A549 (cell line): ENCODE measurements at regions not wholly inside any gene's neighbourhood (a gene's known extent, or its start where the extent isn't known, plus 50 kb on each side); places are given as distances from the start of the nearest gene placed in this dataset.

Source experiments
- ATAC-seq, 2 experiments: fragments of 200-7000 bp in 1 of 2; fragments of >200 bp in 1 of 2; cut with Nextera tagmentation in 1 of 2; cut with Tn5 transposase in 1 of 2; 3 replicates each; pipeline versions ENCODE4 v1.8.0 to v1.9.1; 2018 to 2020; ENCODE audit warnings: mild to moderate bottlenecking in 1 of 2, moderate library complexity in 1 of 2
- CTCF ChIA-PET: fragments of 300-600 bp; sonication (Branson Sonifier 250); formaldehyde crosslinking; extraction: SDS; loops from one replicate; lab custom pipeline; 2021; ENCODE audit warnings: antibody characterized with exemption, inconsistent platforms; lab: Yijun Ruan, JAX
- POLR2A ChIA-PET: fragments of 350-600 bp; formaldehyde crosslinking; extraction: SDS; loops from one replicate; lab custom pipeline; 2021; ENCODE audit warnings: antibody characterized with exemption, inconsistent platforms; lab: Yijun Ruan, JAX
- DNase-seq, 2 experiments: peaks; one replicate each; pipeline versions ENCODE4 v3.0.0 to v3.0.0-alpha.2; 2011 to 2016; ENCODE audit warnings: low read depth in 1 of 2, low spot score in 1 of 2
- FAIRE-seq: peaks from 2 replicates; lab custom pipeline; 2011; peaks lifted over from hg19 to GRCh38; lab: Jason Lieb, UNC
- H3K27ac ChIP-seq, 2 experiments: fragments of >200 bp; sonication (Bioruptor Twin); formaldehyde crosslinking; 3 replicates each; pipeline ENCODE4 v1.5.1; 2016 to 2017
- H3K4me1 ChIP-seq: fragments of >200 bp; sonication (Bioruptor Twin); formaldehyde crosslinking; 3 replicates; pipeline ENCODE4 v1.6.1; 2016
- H3K4me2 ChIP-seq: fragments of >200 bp; sonication (Bioruptor Twin); formaldehyde crosslinking; 3 replicates; pipeline ENCODE4 v1.6.1; 2016
- H3K4me3 ChIP-seq: fragments of >200 bp; sonication (Bioruptor Twin); formaldehyde crosslinking; 3 replicates; pipeline ENCODE4 v1.5.1; 2016
- H3K9me3 ChIP-seq: fragments of >200 bp; sonication (Bioruptor Twin); formaldehyde crosslinking; 3 replicates; pipeline ENCODE4 v1.6.1; 2016
- CBX8 ChIP-seq: fragments of 200-600 bp; sonication (generic); IDR thresholded peaks from 2 replicates; pipeline ENCODE4 v1.6.1; 2016
- CHD4 ChIP-seq: fragments of 200-600 bp; sonication (generic); IDR thresholded peaks from 2 replicates; pipeline ENCODE4 v1.6.1; 2016; ENCODE audit warnings: antibody characterized with exemption, mild to moderate bottlenecking, borderline replicate concordance
- HDAC2 ChIP-seq: fragments of 200-600 bp; sonication (generic); IDR thresholded peaks from 2 replicates; pipeline ENCODE4 v1.6.1; 2016
- HEYL ChIP-seq: fragments of 250-450 bp; sonication (Bioruptor Pico); IDR thresholded peaks from 2 replicates; pipeline ENCODE4 v1.8.0; 2021; ENCODE audit warnings: mild to moderate bottlenecking, moderate library complexity
- HMGXB4 ChIP-seq: fragments of 250-450 bp; sonication (Bioruptor Pico); IDR thresholded peaks from 2 replicates; pipeline ENCODE4 v1.5.0; 2021; ENCODE audit warnings: mild to moderate bottlenecking, moderate library complexity, borderline replicate concordance
- MAZ ChIP-seq: fragments of 150-350 bp; IDR thresholded peaks from 2 replicates; pipeline ENCODE4 v1.6.1; 2014; ENCODE audit warnings: antibody characterized with exemption, low read depth, low read length, borderline replicate concordance
- NFE2L2 ChIP-seq: fragments of 150-350 bp; conservative IDR thresholded peaks from 2 replicates; pipeline ENCODE4 v1.6.1; 2014; ENCODE audit warnings: low read length
- NR3C1 ChIP-seq: fragments of >200 bp; sonication (Bioruptor Twin); formaldehyde crosslinking; IDR thresholded peaks from 3 replicates; pipeline ENCODE4 v1.6.1; 2017
- PHF8 ChIP-seq: fragments of 200-600 bp; sonication (generic); IDR thresholded peaks from 2 replicates; pipeline ENCODE4 v1.6.1; 2016; ENCODE audit warnings: low read depth, mild to moderate bottlenecking, antibody characterized with exemption, moderate library complexity, borderline replicate concordance
- RAD21 ChIP-seq, 2 experiments: fragments of >200 bp in 1 of 2; sonication (Bioruptor Twin) in 1 of 2; formaldehyde crosslinking in 1 of 2; IDR thresholded peaks in 1 of 2; conservative IDR thresholded peaks in 1 of 2; 2 replicates in 1 of 2; 3 replicates in 1 of 2; pipeline ENCODE4 v1.6.1; 2012 to 2018; ENCODE audit warnings: inconsistent platforms in 1 of 2
- REST ChIP-seq: fragments of 200-600 bp; sonication (generic); IDR thresholded peaks from 2 replicates; pipeline ENCODE4 v1.6.1; 2016; ENCODE audit warnings: antibody characterized with exemption, mild to moderate bottlenecking, moderate library complexity
- RNF2 ChIP-seq: fragments of 200-600 bp; sonication (generic); IDR thresholded peaks from 2 replicates; pipeline ENCODE4 v1.6.1; 2016; ENCODE audit warnings: low read depth, mild to moderate bottlenecking, antibody characterized with exemption, moderate library complexity, borderline replicate concordance
- TFCP2L1 ChIP-seq: fragments of 250-450 bp; sonication (Bioruptor Pico); IDR thresholded peaks from 2 replicates; pipeline ENCODE4 v1.5.0; 2021; ENCODE audit warnings: mild to moderate bottlenecking
- ZFP36 ChIP-seq: fragments of 450-650 bp; IDR thresholded peaks from 2 replicates; pipeline ENCODE4 v1.6.1; 2014; ENCODE audit warnings: borderline replicate concordance; ENCODE audit not compliant: partially characterized antibody
- WGBS: methylation state at CpG from one replicate; pipeline ENCODE4 v1.1.6; 2017; ENCODE audit errors: missing lambda C conversion rate; 5-methylcytosine and 5-hydroxymethylcytosine counted together
- TF ChIP-seq, protein P1 (sequence below): fragments of 150-350 bp; IDR thresholded peaks from 2 replicates; pipeline ENCODE4 v1.6.1; 2014; ENCODE audit warnings: low read depth, mild to moderate bottlenecking, low read length
- TF ChIP-seq, protein P2 (sequence below): IDR thresholded peaks from 2 replicates; pipeline ENCODE4 v1.6.1; 2012

GRCh38 chr5:164187785-164188184 is 682.4 kb downstream of the MAT2B start (continued):
- TF ChIP-seq HEYL (CRISPR knock-in tag): no peak
- TF ChIP-seq, protein P1, sequence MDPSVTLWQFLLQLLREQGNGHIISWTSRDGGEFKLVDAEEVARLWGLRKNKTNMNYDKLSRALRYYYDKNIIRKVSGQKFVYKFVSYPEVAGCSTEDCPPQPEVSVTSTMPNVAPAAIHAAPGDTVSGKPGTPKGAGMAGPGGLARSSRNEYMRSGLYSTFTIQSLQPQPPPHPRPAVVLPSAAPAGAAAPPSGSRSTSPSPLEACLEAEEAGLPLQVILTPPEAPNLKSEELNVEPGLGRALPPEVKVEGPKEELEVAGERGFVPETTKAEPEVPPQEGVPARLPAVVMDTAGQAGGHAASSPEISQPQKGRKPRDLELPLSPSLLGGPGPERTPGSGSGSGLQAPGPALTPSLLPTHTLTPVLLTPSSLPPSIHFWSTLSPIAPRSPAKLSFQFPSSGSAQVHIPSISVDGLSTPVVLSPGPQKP: no peak
- no peak for TF ChIP-seq RNF2

- no peak for DNase-seq
- no peak for TF ChIP-seq REST
- TF ChIP-seq RAD21 (conservative IDR thresholded peaks at IDR 0.05 in 1 of 2, IDR thresholded peaks at IDR 0.05 in 1 of 2): no peak
- TF ChIP-seq NFE2L2: no peak
- no peak for TF ChIP-seq HEYL (CRISPR knock-in tag)
- no peak for TF ChIP-seq CHD4
- TF ChIP-seq HMGXB4: no peak
- no peak for TF ChIP-seq NR3C1
- TF ChIP-seq HDAC2: no peak
- TF ChIP-seq, protein P2, sequence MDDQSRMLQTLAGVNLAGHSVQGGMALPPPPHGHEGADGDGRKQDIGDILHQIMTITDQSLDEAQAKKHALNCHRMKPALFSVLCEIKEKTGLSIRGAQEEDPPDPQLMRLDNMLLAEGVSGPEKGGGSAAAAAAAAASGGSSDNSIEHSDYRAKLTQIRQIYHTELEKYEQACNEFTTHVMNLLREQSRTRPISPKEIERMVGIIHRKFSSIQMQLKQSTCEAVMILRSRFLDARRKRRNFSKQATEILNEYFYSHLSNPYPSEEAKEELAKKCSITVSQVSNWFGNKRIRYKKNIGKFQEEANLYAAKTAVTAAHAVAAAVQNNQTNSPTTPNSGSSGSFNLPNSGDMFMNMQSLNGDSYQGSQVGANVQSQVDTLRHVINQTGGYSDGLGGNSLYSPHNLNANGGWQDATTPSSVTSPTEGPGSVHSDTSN: no peak
- TF ChIP-seq, protein P1: no peak
- no peak for TF ChIP-seq PHF8
- TF ChIP-seq MAZ: no peak
- no peak for TF ChIP-seq ZFP36
- TF ChIP-seq TFCP2L1 (CRISPR knock-in tag): no peak
- TF ChIP-seq CBX8: no peak
- ATAC-seq: no peak
- CTCF ChIA-PET: no interaction called here
- H3K4me2 ChIP-seq: no peak overlapping the region
- POLR2A ChIA-PET: no interaction called here
- no peaks in the 10 kb centered on the region for H3K9me3 ChIP-seq
- FAIRE-seq: no peak
- no peaks in the 10 kb centered on the region for H3K4me1 ChIP-seq
- H3K27ac ChIP-seq: no peak overlapping the region
- 8% methylated on average over 4 of the region's 4 CpGs for WGBS
- H3K4me3 ChIP-seq: no peak overlapping the region
These were observed 683.3 kb downstream of the MAT2B start for GRCh38 chr5:164188733-164189148.
